HG03060 (cell line): ENCODE measurements at regions not wholly inside any gene's neighbourhood (a gene's known extent, or its start where the extent isn't known, plus 50 kb on each side); places are given as distances from the start of the nearest gene placed in this dataset.
"Not testable (repeated sequence)": the region's sequence is repeated elsewhere in the genome, so short reads cannot be mapped to it uniquely, and the experiment has no call there.

Experiments
- ATAC-seq: cut with Tn5 transposase; IDR thresholded peaks from one replicate; pipeline ENCODE4 v1.9.1; 2021; ENCODE audit warnings: low read depth, moderate number of reproducible peaks; ENCODE audit not compliant: unreplicated experiment

DNA sequence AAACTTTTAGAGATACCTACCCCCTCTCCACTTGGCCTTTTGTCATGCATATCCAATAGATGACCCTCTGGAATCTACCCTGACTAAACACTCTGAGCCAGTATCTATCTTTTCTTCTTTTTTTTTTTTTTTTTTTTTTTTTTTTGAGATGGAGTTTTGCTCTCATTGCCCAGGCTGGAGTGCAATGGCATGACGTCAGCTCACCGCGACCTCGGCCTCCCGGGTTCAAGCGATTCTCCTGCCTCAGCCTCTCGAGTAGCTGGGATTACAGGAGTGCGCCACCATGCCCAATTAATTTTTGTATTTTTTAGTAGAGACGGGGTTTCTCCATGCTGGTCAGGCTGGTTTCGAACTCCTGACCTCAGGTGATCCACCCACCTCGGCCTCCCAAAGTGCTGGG is 50.8 kb upstream of the GRIN2B start:
- ATAC-seq, result not testable (repeated sequence)

DNA sequence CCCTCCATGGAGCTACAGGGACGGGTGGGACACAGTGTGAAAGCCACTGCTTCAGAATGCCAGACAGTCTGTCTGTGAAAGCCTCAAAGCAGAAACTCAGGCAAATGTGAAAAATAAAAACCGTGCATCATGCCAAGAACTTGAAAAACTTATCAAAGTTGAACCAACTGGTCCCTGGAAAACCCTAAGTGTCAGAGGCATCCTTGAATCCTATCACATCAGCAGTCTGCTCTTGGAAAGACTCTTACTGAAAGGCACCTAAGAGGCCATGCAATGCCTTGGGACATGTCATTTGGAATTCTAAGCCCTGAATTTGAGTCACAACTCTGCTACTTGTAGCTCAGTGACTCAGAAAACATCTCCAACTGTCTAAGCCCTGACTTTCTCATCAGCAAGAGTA is 62.4 kb upstream of the GRIN2B start:
- no peak for ATAC-seq

DNA sequence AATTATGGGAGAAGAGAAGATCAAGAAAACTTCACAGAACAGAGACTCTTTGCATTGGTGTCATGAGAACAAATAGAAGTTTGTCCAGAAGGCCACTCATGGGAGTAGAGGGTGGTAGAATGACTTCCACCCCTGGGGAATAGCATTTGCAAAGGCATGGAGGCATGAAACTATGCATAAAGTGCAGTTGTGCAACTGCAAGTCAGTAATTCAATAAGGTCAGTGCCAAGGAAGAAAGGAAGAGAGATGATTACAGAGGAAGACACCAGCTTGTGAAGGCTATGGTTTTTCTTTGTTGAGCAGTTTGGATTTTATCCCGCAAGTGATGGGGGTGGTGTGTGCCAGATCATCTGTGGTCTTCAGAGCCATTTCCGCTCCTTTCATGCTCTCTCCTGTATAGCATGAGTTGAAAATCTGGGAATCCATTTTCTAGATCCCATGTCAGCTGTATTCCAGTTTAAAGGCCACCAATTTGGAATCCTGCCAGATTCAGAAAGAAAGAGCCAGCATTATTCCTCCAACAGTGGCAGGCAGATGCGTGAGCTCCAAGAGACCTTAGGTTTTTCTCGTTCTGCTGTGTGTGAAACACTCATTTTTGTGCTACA is 67.6 kb upstream of the GRIN2B start:
- no peak for ATAC-seq

DNA sequence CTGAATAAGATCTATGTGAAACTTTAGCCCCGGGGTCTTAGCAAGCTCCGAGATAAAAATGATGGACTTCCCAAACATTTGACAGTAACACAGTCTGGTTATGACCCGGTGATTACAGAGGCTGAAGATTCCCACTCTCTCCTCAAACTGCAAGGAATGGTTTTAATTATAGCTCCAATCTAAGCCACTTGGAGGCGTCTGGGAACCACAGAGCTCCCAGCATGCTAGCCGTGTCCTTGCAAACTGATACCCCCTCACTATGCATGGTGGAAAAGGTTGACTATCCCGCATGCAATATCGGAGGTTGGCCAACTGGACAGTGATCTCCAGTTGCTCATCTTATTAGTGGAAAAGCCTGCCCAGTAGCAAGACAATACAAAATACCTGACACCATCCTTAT is 76.5 kb upstream of the GRIN2B start:
- no peak for ATAC-seq

DNA sequence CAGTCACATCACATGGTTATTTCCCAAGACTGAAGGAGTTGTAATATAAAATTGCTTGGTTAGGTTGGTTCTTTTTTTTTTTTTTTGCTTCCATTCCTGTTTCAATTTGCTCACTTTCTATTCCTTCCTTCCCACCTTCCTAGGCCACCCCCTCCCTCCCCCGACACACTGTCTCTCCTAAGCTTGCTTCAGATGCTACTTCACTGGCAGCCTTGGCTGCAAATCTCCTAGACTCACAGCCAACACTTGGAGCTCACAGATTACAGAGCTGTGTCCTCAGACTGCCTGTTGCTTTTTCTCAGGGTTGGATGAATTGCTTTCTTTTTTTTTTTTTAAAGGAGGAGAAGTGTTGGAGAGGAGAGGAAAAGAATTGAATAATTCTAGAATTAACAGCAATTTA is 77.3 kb upstream of the GRIN2B start:
- no peak for ATAC-seq

DNA sequence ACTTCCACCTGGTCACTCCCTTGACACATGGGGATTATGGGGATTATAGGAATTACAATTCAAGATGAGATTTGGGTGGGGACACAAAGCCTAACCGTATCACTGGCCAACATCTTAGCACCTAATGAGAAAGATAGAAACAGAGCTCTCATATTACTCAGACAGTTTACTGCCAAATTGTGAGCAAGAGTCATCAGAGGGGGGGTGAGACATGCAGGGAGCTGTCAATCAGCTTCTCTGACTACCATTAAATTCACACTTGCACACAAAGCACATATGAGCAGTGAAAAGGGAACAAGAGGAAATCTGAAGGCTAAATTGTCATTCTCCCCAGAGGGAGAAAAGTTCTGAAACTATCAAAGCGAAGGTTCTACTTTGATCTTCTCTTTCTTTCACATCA is 78.1 kb upstream of the GRIN2B start:
- ATAC-seq, result no peak

DNA sequence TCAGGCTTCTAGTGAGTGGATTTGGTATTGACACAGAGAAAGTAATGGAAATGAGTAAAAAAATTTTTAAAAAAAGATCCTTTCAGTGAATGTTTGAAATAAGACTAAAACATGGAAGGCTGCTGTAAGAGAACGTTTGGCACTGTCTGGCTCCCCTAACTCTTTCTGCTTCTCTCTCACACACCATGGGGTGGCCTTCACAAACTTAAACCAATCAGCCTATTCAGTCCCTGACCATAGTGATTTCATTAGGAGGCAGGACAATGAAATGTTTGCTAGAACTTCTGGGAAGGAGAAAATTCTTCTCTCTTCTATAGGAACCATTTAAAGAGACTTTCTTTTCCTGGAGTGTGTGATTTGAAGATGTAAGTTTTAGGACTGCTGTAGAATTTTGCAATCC is 84.2 kb upstream of the GRIN2B start:
- no peak for ATAC-seq

DNA sequence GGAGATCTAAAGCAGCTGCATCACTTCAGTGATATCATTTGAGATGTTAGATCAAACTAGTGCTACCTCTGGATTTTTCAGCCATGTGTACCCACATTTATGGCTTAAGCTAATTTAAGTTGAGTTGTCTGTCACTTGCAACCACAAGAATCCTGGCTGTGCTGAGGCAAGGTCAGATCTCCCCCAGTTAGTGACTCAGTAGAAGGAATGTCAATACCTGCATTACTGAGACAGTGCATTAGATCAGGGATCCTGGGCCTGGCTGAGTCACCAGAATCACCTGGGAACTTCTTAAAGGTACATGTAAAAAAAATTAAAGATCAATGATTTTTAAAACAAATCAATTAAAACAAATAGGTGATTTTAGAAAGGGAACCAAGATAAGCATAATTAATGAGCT is 84.6 kb upstream of the GRIN2B start:
- ATAC-seq, result no peak

DNA sequence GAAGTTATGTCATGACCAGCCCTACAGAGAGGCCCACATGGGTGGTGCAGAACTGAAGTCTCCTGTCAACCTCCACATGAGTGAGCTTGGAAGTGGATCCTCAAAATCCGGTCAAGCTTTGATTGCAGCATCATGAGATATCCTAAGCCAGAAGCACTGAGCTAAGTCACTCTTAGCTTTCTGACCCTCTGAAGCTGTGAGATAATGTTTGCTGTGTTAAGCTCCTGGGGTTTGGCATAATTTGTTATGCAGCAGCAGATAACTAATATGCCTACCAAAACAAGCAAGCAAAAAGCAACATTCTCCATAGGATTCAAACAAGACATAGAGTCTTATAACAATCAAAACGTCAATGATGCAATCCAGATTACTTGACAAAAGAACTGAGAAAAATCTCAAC is 87.6 kb upstream of the GRIN2B start:
- ATAC-seq, result no peak

DNA sequence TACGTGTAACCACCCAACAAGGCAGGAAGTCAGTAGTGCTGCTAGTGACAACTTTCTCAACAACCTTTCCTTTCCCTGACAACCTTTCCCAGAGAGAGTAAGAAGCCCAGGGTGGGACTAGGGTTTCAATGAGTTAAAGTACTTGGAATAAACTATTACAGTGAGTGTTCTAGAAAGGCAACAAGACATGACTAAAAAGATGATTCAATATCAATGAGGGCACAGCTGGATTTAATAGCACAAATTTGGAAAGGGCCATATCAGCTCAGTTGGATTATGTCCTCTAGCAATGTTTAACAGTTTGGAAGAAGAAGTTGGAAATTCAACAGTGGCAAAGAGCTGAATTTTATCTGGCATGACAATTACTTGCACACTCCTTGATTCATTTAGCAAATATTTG is 90.4 kb upstream of the GRIN2B start:
- no peak for ATAC-seq

DNA sequence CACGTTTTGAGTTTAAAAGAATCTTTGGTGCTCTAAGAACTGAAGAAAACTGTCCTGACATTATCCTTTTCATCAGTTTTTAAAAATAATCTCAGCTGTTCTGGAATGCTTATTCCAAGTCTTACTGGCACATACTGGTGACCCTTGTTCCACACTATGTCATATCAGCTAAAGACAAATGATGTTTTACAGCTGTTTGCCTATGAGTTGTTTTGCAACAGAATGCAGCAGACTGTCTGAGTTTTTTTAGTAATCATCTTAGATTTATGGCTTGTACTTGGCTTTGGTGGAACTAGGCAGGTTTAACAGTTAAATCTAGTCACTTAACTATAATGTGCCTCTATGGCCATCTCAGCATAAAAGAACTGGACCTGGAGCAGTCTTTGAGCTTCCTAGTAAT is 91.6 kb upstream of the GRIN2B start:
- no peak for ATAC-seq

DNA sequence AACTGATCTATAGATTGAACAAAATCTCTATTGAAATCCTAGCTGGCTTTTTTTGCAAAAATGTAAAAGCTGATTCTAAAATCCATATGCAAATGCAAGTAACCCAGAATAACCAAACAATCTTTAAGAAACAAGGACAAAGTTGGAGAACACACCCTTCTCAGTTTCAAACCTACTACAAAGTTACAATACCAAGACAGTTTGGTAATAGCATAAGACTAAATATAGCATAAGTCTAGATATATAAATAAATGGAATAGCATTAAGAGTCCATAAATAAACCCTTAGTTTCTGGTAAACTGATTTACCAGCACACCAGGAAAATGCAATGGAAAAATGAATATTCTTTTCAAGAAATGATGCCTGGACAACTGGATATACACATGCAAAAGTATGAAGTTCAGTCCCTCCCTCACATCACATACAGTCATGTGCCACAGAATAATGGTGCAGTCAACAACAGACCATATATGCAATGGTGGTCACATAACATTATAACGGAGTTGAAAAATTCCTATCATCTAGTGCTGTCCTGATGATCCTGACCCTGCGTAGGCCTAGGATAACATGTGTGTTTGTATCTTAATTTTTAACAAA is 94.5 kb upstream of the GRIN2B start:
- ATAC-seq, result no peak

DNA sequence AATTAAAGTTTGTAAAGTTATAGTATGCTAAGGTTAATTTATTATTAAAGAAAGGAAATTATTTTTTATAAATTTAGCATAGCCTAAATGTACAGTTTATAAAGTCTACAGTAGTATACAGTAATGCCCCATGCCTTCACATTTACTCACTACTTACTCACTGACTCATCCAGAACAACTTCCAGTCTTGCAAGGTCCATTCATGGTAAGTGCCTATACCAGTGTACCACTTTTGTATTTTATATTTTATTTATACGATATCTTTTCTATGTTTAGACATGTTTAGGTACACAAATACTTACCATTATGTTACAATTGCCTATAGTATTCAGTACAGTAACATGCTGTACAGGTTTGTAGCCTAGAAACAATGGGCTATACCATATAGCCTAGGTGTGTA is 95.1 kb upstream of the GRIN2B start:
- ATAC-seq, result no peak

DNA sequence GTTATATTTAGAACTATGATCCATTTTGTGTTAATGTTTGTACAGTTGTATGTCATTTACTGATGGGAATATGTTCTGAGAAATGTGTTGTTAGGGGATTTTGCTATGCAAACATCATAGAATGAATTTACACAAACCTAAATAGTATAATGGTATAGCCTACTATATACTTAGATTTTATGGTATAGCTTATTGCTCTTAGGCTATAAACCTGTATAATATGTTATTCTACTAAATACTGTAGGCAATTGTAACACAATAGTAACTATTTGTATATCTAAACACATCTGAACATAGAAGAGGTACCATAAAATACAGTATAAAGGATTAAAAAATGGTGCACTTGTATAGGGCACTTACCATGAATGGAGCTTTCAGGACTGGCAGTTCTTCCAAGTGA is 105.4 kb upstream of the GRIN2B start:
- ATAC-seq, result no peak

DNA sequence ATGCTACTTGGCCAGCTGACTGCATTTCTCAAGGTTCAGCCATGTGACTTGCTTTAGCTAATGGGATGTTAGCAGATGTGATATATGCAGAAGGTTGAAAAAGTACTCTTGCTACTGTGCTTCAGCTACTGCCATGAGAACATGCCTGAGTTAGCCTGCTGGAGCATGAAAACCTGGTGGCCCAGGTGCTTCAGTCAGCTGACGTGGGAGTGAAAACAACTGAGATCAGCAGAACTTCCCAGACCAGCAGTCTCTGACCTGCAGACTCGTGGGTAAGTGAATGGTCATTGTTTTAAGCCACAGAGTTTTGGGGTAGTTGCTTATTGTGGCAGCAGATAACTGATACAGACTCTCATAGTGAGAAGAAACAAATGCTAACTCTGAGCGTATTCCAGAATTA is 118.6 kb upstream of the GRIN2B start:
- ATAC-seq, result no peak

DNA sequence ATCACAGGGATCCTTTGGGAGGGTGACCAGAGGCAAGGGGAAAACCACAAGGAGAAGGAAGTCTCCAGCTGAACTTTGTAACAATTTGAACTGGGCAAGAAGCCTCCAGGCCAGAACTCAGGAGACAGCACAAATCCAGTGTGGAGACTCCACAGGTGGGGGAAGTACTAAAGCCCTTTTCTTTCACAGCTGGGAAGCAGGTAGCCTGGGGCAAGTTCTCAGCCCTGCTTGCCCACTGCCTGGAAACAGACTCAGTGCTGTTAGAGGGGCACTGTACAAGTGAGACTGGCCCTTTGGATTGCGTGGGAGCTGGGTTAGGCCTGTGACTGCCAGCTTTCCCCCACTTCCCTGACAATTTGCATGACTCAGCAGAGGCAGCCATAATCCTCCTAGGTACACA is 120.2 kb upstream of the GRIN2B start:
- not testable (repeated sequence) for ATAC-seq

DNA sequence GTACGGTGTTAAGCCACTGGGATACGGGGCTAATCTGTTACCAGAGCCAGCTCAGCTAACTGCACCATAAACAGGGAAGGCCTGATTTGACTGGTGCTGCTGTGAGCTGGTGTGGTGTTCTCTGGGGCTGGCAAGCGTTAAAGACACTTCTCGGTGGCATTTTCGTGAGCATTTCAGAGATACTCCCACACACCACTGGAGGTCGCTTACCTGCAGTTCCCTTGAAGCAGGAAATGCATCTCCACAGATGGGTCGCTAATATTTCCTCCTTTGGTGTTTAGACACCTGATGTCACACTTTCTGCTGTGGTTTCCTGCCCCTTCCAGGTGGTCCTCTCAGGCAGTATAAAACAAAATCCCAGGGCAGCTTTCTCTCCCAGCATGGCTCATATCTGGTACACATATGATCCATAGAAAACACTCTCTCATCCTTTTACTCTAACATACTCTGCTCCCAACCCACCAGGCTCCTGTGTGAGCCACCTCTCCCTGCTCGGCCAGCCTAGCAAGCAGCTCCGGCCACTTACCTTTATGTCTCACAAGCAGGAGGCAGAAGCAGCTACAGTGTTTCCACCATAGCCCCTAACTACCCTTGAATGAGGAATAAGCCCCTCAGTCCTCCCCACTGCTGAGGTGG is 129.9 kb upstream of the GRIN2B start:
- peak; percentile 88 for ATAC-seq

DNA sequence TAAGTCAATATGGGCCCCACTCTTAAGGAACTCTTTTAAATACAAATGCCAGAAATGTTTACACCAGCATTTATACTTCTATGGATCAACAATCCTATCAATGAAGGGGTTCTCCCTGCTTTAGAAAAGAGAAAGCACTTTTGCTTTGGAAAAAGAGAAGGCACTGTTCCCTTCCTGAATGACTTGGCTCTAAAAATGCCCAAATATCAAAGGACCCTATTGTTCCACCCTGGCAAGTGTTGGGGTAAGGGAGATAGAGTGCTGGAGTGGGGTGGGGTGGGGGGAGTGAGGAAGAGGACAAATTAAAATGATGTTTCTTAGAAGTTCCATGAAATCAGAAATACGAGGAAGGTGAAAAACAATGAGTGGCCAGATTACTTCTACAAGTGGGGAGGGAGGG is 131.6 kb upstream of the GRIN2B start:
- no peak for ATAC-seq

DNA sequence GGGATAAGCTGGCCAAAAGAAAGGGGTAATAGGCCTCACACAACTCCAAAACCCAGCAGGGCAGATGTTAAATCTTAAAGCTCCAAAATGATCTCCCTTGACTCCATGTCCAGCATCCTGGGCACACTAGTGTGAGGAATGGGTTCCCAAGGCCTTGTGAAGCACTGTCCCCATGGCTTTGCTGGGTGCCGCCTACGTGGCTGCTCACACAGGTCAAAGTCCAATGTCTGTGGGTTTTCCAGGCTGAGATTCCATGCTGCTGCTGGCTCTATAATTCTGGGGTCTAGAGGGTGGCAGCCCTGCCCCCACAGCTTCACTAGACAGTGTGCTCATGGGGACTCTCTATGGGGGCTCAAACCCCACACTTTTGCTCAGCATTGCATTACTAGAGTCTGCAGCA is 145.3 kb upstream of the GRIN2B start:
- ATAC-seq, result no peak

DNA sequence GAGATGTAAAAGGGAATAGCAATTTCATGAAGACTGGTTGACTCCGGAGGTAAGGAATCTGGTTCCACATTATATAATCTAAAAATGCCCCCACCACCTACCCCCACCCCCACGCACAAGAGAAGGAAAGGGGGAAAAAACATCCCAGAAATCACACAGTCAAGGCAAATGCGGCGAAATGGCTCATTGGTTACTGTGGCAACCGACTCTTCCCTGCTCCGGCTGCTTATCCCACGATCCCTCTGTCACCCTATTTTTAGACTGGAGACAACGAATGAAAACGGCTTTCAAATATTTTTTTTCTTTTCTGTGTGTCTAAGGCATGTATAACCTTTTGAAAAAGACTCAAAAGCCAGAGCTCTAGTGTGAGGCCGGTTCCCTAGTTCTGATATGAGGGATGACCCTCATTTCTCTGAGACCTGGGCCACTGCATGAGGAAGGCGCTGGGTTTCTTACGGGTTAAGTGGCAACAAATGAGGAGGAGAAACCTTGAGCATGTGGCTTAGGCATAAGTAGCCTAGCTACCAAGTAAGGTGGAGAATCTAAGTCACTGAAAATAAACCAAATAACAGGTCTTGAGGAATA is 148.3 kb upstream of the GRIN2B start:
- no peak for ATAC-seq

DNA sequence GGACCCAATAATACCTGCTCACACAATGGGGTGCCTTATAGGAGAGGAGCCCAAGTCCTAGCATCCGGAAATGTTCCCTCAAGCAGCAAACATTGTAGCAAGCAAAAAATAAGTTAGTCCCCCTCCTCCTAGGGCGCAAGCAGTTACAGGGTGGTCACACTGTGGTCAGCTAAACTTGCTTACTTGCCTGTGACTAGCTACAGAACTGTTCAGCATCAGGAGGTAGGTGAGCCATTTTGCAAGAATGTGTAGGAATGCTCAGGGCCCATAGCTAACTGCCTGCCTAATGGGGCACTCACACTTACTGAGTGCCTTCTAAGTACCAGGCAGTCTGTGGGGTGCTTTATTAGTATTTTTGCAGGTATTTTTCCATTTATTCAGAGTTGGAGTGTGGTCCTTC is 154.6 kb upstream of the GRIN2B start:
- no peak for ATAC-seq

DNA sequence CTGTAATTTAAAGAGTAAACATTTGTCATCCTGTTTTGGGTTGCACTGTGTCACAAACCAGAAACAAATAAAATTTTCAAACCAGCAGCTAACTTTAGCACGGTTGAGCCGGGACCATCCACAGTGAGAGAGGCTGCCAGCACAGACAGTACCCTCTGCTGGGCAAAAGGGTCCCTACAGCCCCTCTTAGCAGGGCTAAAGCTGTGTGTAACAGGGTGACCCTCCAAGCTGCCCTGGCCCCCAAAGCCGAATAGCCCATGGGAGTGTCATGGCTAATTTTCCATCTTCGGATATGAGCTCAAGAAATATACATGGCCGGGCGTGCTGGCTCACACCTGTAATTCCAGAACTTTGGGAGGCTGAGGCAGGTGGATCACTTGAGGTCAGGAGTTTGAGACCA is 157.1 kb upstream of the GRIN2B start:
- ATAC-seq, result no peak
